HG02642 (cell line): ENCODE measurements at regions not wholly inside any gene's neighbourhood (a gene's known extent, or its start where the extent isn't known, plus 50 kb on each side); places are given as distances from the start of the nearest gene placed in this dataset.

ENCODE experiments used
- ATAC-seq: cut with Tn5 transposase; IDR thresholded peaks from one replicate; pipeline ENCODE4 v1.9.1; 2021; ENCODE audit warnings: mild to moderate bottlenecking; ENCODE audit not compliant: unreplicated experiment, poor library complexity

DNA sequence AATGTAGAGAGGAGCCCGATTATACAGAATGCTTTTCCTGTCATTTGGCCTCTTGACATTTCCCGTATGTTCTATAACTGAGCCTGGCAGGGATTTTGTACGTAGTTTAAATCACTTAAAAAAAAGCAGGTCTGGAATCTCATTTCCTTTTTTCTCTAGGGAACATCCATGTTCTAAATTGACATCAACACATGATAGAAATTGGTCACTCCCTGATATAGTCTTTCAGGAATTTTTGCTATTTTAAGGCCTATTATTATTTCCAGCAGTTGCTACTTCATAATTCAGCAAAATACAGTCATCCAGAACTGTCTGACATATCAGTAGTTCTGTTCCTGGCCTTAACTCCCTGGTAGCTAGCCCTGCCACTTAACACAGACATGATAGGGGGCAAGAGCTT, 565.7 kb upstream of the ZEB2 start:
- no peak for ATAC-seq

GRCh38 chr2:145080426-145080825, 560.5 kb upstream of the ZEB2 start:
- no peak for ATAC-seq

- no peak for ATAC-seq
Observed at GRCh38 chr2:145079641-145080040, 559.7 kb upstream of the ZEB2 start.

GRCh38 chr2:145078923-145079322, 559.0 kb upstream of the ZEB2 start:
- ATAC-seq: no peak

DNA sequence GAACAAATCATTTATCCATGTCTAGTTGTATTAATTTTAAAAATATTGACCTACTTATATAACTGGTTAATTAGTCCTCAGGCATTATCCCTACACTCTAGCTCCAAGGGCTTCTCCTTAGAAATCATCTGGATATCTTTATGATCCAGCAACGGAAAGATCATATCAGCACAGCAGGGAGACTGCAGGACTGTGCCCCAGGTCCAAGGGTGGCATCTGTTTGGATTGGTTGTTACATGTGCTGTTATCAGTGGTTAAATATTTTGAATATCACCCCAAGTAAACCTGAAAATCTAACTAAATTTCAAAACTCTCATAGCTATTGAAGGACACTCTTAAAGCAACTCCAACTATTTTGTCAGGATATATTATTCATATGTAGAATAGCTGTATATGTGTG, 556.2 kb upstream of the ZEB2 start:
- ATAC-seq: no peak

- ATAC-seq: no peak
Observed at GRCh38 chr2:145075454-145076062, 555.6 kb upstream of the ZEB2 start.

DNA sequence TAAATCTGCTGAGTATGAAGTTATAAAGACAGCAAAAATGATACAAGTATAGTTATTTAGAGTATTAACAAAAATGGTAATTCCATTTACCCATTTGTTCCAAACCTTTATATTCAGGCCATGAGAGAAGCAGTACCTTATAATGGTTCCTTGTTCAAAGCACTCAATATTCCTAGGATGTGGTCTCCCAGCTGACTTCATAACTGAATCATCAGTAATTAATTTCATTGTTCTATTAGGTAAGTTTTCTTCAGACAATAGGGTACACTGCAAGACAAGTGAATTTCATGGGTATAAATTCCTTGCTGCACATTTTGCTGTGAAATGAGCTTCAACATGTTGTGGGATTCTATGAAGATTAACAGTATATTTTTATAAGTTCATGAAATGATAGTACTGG, 550.8 kb upstream of the ZEB2 start:
- no peak for ATAC-seq

DNA sequence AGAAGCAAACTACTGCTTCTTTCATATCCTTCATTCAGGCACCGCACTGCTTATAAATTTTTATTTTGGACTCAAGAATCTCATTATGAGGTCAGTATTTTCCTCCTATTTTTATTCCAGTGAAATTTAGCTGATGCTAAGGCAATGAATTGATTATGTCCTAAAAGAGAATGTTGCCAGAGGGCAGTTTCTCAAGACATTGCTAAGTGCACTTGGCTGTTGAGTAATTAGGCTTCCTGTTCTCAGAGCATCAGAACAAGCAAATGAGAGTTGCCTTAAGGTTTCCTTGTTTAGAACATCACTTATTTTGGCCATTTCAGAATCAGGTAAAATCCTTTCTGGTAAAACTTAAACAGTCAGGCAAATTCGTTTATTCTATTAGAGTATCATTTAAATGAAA, 548.6 kb upstream of the ZEB2 start:
- ATAC-seq: no peak

GRCh38 chr2:145067549-145068030, 547.7 kb upstream of the ZEB2 start:
- no peak for ATAC-seq

DNA sequence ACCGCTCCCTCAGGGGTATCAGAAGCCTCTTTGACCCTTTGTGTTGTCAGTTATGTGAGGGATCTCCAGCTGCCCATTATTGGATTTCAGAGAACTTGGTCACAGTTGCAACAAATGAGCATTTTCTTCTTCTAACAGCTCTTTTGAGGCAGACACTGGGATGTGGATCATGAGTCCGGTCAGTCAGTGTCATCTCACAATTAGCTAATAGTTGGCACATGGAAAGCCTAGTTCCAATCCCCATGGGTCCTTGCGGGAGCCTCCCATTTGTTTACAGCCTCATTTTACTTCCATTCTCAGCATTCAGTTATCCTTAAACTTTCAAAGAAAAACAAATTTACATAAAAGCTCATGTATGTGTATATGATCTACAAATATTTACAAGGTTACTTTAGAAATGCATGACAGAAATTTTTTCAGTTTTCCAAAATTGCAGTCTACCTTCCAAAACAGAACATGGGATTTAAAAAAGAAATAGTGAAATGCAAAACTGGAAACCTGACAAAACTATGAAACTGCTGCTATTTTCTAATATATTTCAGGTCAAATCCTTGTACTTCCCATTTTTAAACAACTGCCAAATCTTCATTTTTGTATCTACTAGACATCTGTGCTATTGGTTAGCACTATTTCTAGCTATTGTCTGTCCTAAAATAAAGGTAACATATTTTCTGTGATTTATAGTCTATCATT, 547.1 kb upstream of the ZEB2 start:
- no peak for ATAC-seq

DNA sequence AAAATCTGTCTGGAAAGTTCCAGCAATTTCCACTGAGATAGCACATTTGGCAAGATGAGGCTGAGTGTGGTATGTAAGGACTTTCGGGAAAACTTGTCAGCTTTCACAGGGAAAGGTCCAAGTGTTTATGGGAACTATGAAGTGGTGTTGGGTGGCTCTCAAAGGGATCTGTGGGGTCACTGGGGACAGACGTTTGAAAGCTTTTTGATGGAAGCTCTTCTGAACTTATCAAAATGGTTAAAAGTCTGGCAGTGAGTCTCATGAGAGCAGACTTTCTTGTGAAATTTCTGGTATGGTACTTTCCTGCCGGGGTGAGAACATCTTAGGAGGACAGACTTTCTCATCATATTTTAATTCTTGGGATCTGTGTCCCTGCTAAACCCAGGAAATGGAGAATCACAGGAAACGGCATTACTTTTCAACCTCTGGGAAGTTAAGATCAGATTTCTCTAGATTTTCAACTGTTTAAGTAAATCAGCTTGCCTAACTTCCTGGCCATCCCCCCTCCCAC, 546.3 kb upstream of the ZEB2 start:
- no peak for ATAC-seq

GRCh38 chr2:145065342-145065741, 545.4 kb upstream of the ZEB2 start:
- no peak for ATAC-seq

GRCh38 chr2:145064511-145064910, 544.6 kb upstream of the ZEB2 start:
- ATAC-seq: no peak

DNA sequence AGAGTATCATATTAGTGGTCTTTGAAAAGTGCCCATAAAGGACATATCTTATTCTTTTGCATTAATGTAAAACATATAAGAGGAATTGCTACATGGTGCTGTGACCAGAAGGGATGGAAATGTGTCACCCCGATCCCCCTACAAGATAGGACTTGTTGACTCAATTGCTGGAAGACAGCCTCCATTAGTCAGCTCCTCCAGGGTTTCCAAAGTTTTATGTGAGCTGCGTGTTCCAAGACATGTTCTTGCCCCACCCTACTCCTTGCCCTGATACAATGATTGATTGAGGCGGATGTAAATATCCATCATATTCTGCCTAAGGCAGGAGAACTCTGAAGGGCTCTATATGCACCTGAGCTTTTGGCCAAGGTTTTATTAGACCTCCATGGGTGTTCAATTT, 541.0 kb upstream of the ZEB2 start:
- no peak for ATAC-seq

GRCh38 chr2:145059914-145060313, 540.0 kb upstream of the ZEB2 start:
- no peak for ATAC-seq

GRCh38 chr2:145059343-145059742, 539.4 kb upstream of the ZEB2 start:
- no peak for ATAC-seq

- ATAC-seq: no peak
Observed at GRCh38 chr2:145058457-145058856, 538.5 kb upstream of the ZEB2 start.

GRCh38 chr2:145055651-145056050, 535.7 kb upstream of the ZEB2 start:
- ATAC-seq: no peak

GRCh38 chr2:145050134-145050533, 530.2 kb upstream of the ZEB2 start:
- ATAC-seq: no peak

DNA sequence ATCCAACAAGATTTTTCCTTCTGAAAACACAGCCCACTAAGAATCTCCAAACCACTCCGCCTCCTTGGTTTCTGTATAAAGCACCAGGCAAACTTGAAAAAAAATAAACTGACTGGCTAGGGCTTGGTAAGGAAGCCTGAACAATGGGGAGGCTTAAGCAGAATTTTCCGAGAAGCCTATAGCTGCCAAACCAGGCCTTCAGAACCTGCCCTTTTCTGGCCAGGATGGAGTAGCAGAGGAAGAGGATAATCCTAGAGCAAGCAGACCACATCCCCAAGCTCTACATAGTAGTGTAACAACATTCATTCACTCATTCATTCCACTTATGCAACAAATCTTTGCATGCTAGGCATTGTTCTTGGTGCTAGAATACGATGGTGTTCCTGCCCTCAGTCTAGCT, 529.6 kb upstream of the ZEB2 start:
- no peak for ATAC-seq

DNA sequence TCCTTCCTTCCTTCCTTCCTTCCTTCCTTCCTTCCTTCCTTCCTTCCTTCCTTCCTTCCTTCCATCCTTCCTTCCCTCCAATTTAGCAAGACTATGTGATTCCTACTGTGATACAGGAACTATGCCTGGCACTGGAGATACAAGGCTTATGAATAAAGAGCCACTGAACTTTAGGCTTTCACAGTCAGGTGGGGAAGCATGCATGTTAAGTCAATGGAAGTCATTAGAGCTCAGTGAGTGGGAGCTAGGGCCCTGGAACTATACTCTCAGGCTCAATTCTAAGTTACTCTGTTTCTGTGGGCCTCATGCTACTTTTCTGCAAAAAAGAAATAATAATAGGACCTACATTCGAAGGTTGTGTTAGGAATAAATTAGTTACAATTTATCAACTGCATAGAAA, 527.6 kb upstream of the ZEB2 start:
- ATAC-seq: no peak

- ATAC-seq: no peak
Observed at GRCh38 chr2:145044491-145044890, 524.6 kb upstream of the ZEB2 start.
